ENCODE measurements at regions not wholly inside any gene's neighbourhood (a gene's known extent, or its start where the extent isn't known, plus 50 kb on each side); places are given as distances from the start of the nearest gene placed in this dataset.

GRCh38 chr18:61167902-61168301 lies 165.3 kb upstream of the CDH20 start:
- no peak for DNase-seq (ENCODE audit: low read depth)

- DNase-seq (ENCODE audit: low read depth), result no peak
Measured at GRCh38 chr18:61169386-61169785, 163.8 kb upstream of the CDH20 start.

GRCh38 chr18:61172624-61173023 lies 160.6 kb upstream of the CDH20 start:
- DNase-seq (ENCODE audit: low read depth), result no peak

GRCh38 chr18:61173554-61173953 lies 159.7 kb upstream of the CDH20 start:
- no peak for DNase-seq (ENCODE audit: low read depth)

- no peak for DNase-seq (ENCODE audit: low read depth)
Measured at GRCh38 chr18:61183798-61184197, 149.4 kb upstream of the CDH20 start.

DNA sequence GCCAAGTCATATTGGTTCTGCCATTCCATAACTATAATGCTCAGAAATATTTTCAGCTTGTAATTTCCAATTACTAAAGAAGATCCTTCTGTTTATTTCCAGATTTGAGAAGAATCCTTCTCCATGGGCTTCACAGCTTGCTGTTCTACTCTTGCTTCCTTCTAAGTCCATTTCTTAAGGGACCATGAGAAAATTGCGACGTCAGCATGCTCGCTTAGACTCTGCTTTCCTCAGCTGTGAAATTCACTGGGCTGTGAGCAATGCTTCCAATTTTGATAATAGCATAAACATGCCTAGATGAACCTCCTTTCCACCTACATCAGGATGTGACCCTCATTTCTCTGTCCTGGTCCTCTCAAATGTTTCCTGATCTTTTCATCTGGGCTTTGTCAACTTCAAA lies 145.3 kb upstream of the CDH20 start:
- no peak for DNase-seq (ENCODE audit: low read depth)

DNA sequence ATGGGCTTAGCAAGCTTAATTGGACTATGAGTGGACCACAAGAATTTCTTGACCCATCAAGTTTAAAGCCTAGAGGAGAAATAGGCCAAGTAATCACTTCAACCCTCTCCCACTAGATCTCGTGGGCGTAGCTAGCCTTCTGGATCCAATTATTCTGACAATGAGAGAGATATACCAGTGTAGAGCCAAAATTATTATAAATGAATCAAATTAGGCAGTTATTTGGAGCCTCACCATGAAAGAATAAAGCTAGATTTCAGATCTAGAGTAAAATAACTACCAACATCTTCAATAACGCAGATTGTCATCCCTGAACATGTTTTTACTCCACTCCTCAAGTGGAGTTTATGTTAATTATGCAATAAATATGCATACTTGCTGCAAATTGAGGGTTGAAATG lies 143.9 kb upstream of the CDH20 start:
- DNase-seq (ENCODE audit: low read depth), result no peak

DNA sequence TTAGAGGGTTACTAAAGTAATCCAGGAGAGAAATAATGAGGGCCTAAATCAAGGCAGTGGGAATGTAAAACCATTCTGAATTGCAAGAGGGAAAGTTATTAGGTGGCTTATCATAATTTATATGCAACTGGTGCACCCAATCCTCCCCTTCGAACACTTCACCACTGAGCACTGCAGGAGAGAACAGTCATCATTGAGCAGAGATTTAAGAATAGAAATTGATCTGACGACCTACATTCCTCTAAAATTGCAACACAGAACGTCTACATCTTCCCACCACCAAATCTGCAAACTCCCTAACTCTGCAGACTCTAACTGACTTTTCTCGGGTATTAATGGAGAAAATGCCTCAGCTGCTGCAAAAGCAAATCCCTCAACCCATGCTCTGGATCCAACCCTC lies 138.5 kb upstream of the CDH20 start:
- DNase-seq (ENCODE audit: low read depth), result no peak

GRCh38 chr18:61196750-61197149 lies 136.5 kb upstream of the CDH20 start:
- DNase-seq (ENCODE audit: low read depth), result no peak

GRCh38 chr18:61198486-61198885 lies 134.7 kb upstream of the CDH20 start:
- no peak for DNase-seq (ENCODE audit: low read depth)

DNA sequence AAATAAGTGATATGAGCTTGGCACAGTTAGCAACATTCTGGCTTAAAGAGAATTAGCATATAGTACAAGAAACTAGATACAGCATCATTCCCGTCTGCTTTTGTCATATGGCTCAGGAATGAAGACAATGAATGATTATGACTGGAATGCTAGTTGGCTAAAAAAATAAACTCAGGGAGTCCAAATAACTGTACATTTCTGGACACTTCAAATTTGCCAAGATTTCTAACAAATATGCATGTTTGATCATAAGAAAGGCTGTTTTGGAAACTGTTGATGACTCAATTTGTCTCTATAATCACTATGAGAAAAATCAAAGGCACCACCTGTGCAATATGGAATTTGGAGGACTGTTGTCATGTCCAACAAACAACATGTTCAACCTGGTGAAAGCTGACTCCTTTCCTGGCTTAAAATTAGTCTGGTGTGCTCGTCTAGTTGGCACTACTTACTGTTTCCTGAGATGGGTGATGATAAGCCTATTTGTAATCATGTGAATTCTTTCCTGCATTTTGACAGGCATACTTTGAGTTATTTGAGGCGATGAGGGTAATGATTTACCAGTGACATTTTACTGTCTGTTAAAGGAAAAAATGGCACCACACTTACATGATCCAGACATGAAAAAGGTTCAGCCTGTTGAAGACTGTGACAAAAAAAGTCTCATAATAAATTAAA lies 133.9 kb upstream of the CDH20 start:
- peak; percentile 27 for DNase-seq (ENCODE audit: low read depth)

- DNase-seq (ENCODE audit: low read depth), result no peak
Measured at GRCh38 chr18:61201511-61201910, 131.7 kb upstream of the CDH20 start.

GRCh38 chr18:61203151-61203550 lies 130.1 kb upstream of the CDH20 start:
- DNase-seq (ENCODE audit: low read depth), result no peak

DNA sequence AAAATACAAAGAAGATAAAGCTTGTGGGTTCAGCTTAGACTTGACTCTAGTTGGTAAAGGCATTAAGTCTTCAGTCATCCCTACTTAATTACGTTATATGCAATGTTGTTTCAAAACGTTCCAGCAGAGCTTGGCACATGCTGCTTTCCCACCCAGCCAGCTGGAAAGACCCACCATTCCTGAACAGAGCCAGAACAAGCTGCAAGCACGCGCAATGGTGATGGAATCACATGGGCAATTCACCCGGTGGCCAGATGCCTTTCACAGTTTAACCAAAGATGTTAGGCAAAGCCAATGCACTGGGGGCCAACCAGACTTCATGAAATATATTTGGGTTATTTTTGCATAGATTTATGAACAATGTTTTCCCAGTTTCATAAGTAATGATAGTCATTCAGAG lies 123.4 kb upstream of the CDH20 start:
- DNase-seq (ENCODE audit: low read depth), result no peak

DNA sequence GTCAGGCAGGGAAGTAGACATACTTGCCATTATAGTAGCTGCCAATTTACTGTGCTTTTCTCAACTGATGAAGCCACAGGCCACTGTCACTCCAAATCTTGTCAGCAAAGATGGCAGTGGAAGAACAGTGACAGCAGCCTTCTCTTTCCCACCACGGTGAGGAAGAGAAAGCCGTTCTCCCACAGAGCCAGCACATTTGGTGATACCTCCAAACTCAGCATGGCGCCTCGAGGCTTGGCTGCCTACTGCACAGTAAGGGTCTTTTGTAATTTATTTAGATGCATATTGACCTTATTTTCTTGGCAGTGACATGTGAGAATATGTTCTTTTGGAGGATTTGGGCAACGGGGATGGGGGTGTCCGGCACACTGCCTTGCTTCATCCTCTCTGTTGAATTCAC lies 117.2 kb upstream of the CDH20 start:
- DNase-seq (ENCODE audit: low read depth), result no peak

- DNase-seq (ENCODE audit: low read depth), result no peak
Measured at GRCh38 chr18:61222206-61222605, 111.0 kb upstream of the CDH20 start.

- no peak for DNase-seq (ENCODE audit: low read depth)
Measured at GRCh38 chr18:61225336-61225735, 107.9 kb upstream of the CDH20 start.

GRCh38 chr18:61236356-61237057 lies 96.7 kb upstream of the CDH20 start:
- no peak for DNase-seq (ENCODE audit: low read depth)

DNA sequence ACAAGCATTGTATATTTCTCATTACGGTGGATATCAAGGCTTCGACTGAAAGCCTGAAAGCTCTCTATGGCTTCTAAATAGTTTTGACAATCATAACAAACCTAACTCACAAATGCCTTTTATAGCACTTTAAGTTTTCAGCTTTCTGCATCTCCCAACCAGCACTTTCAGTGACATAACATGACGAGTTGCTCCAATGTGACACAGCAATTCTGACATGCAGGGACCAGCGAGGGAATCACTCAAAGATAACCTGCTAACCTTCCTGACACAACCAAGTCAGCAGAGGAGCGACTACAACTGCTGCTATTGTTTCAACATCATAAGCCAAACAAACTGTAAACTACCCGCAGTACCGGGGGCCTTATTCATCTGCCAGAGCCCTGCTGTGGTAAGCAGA lies 95.7 kb upstream of the CDH20 start:
- no peak for DNase-seq (ENCODE audit: low read depth)

- DNase-seq (ENCODE audit: low read depth), result no peak
Measured at GRCh38 chr18:61239051-61239450, 94.2 kb upstream of the CDH20 start.

DNA sequence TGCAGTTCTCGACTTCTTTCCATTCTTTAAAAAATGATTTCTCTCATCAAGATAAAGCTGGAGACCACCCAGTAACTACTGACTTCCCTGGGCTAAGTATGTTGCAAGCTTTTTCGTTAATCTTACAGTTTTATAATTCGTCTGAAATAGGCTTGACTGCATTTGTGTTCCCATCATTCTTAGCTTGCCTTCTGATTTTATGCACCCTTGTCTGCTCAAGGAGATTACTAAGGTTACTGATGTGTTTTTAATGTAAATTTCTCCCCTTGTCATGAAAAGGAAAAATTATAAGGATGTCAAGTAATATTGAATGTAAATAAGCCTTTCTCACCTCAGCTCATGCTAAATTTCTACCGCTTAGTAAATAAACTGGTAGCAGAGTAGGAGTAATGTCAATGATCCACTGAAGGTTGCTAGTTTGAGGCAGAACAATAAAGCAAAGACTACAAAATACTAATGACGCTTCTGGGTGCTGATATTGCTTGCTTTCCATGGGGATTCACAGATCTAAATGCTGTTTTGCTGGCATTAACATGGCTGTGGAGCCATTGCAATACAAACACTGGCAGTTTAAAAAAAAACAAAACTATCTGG lies 91.9 kb upstream of the CDH20 start:
- DNase-seq (ENCODE audit: low read depth), result no peak

GRCh38 chr18:61244632-61245031 lies 88.6 kb upstream of the CDH20 start:
- DNase-seq (ENCODE audit: low read depth), result no peak

- no peak for DNase-seq (ENCODE audit: low read depth)
Measured at GRCh38 chr18:61245276-61245675, 88.0 kb upstream of the CDH20 start.

DNA sequence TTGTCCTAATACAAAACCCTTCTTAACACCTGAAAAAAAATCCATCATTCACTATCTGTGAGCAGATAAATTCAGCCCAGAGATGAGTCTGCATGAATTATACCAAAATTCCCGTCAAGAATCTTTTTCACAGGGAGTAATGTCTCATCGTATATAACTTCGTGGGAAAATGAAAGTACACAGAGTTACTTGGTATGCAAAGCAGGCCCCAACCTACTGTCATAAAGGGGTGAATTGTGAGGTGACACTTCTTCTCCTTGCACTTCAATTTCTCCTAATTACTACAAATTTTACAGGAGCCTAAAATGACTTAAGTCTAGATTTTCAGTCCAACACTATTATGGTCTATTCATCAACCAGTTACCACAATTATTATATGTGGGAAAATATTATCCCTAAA lies 84.6 kb upstream of the CDH20 start:
- DNase-seq (ENCODE audit: low read depth), result no peak
